Islet precursor cell (in vitro differentiated cells): ENCODE measurements at regions not wholly inside any gene's neighbourhood (a gene's known extent, or its start where the extent isn't known, plus 50 kb on each side); places are given as distances from the start of the nearest gene placed in this dataset.

Source experiments
- DNase-seq: peaks from one replicate; pipeline ENCODE4 v3.0.0-alpha.2; 2018

DNA sequence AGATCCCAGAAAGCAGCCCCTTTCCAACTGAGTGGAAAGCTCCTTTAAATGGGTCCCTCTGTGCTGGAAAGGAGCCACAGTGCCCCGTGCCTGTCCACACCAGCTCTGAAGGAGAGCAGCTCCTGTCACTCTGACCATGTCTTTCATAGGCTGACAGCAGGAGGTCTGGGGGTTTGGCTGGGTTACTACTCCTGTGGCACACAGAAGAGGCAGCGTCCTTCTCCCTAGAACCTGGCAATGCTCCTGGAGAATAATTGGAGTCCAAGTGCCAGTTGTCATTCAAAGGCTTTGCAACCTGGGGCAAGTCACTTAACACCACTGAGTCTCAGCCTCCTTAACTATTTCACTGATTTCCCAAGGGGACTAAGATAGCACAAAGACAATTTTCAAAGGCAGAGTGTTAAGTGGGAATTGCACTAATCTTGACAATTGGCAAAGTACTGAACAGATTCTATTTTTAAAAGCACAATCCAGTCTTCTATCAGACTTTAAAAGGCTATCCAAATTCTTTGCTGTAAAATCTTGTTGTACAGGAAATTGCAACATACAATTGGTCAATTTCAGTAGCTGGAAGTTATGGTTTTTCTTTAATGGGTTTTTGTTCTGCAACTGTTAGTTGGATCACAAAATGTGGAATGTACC lies 457.2 kb downstream of the KIF16B start:
- DNase-seq: no peak

- no peak for DNase-seq
These were observed 459.5 kb downstream of the KIF16B start for GRCh38 chr20:16113736-16114135.

- no peak for DNase-seq
These were observed 461.3 kb downstream of the KIF16B start for GRCh38 chr20:16111852-16112412.

GRCh38 chr20:16111172-16111832 lies 461.9 kb downstream of the KIF16B start:
- no peak for DNase-seq

DNA sequence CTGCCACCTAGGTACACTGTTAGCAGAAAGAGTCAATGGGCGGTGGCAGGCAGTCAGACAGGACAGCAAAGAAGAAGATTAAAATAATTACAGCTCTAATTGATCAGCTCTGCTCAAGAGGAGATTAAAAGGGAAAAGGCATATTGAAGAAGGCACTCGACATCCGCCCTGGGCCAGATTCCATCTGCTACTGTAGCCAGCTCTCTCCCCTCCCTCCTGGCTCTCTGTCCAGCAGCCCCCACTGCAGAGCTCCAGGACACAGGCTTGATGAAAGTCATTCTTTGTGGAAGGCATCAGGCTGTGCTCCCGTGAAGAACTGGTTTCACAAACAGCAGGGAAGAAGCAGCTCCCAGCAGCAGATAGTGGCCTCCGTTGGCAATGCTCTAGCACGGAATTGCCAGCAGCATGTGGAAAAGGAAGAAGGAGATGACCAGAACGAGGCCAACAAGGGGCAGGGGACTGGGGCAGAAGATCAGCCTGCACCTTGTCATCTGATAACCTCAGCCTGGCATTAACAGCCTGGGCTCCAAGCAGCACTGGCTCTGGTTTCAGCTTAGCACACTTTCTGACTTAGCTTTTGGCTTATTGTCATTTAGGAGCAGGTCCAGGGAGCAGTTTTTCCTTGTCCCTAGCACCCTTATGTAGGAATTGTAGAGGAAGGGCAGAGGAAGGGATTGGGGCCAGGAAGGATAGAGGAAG lies 465.9 kb downstream of the KIF16B start:
- DNase-seq: no peak

DNA sequence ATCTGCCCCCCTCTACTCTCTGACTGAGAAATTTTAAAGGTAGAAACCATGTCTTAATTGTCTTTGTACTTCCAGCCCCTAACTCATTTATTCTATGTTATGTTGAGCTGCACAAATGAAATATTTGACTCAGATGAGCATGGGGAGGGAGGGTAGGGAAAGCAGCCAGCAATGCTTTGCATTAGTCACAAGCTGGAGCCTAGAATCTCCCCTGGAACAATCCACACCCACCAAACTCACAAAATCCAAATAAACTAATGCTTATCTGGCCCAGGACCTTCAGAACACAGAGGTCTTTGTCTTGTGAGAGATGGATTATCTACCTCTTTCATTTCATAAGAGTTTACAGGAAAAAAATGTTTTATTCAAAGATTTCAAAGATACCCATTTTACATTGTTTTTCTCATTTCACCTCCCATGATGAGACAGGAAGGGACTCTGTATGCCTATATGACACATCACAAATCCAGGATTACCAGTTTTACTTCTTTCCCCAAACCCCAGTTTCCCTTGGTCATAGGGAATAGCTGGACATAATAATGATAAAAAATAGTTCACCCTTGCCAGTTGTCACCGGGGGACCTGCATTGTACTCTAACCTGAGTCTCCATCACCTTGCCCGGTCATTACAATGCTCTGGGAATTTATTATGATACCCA lies 466.9 kb downstream of the KIF16B start:
- DNase-seq: no peak

DNA sequence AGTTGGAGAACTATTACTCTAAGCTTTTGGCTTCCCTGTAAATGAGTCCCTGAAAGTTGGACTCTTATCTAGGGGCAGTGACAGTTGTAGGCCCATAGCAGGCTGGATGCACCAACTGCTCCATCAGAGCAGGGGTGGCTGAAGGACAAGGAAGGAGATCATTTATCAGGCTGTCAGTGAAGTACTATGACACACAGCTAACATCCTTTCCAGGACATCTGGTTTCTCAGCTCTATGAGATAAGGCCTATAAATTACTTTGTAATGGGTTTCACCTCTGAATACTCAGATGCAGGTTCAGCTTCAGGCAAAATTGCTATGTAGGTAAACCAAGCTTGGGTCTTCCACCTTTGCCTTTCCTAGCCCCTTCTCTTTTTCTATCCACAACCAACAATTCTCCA lies 468.5 kb downstream of the KIF16B start:
- no peak for DNase-seq
